ENCODE measurements at regions not wholly inside any gene's neighbourhood (a gene's known extent, or its start where the extent isn't known, plus 50 kb on each side); places are given as distances from the start of the nearest gene placed in this dataset.

- Mint-ChIP-seq H3K27ac (ENCODE audit: unreplicated experiment) (no peak overlapping the region), H3K36me3 (ENCODE audit: unreplicated experiment) (no peaks in the 10 kb centered on the region), H3K27me3 (ENCODE audit: unreplicated experiment) (no peaks in the 10 kb centered on the region), H3K4me1 (ENCODE audit: unreplicated experiment) (no peaks in the 10 kb centered on the region), H3K9me3 (ENCODE audit: unreplicated experiment) (peaks cover 38% of the 10 kb centered on the region), H3K4me3 (ENCODE audit: unreplicated experiment) (no peak overlapping the region)
- no peak for TF ChIP-seq CTCF (IDR thresholded peaks at IDR 0.05)
- no peak for DNase-seq (ENCODE audit: extremely low spot score, unreplicated experiment)
These were observed 1319.8 kb downstream of the TMEM121 start for GRCh38 chr14:106846218-106846617.

- H3K36me3 Mint-ChIP-seq (ENCODE audit: unreplicated experiment): no peaks in the 10 kb centered on the region
- no peak for DNase-seq (ENCODE audit: extremely low spot score, unreplicated experiment)
- no peaks in the 10 kb centered on the region for H3K4me1 Mint-ChIP-seq (ENCODE audit: unreplicated experiment)
- H3K4me3 Mint-ChIP-seq (ENCODE audit: unreplicated experiment): no peak overlapping the region
- peaks cover 36% of the 10 kb centered on the region for H3K9me3 Mint-ChIP-seq (ENCODE audit: unreplicated experiment)
- H3K27ac Mint-ChIP-seq (ENCODE audit: unreplicated experiment): no peak overlapping the region
- H3K27me3 Mint-ChIP-seq (ENCODE audit: unreplicated experiment): no peaks in the 10 kb centered on the region
- no peak for TF ChIP-seq CTCF (IDR thresholded peaks at IDR 0.05)
These were observed 1322.1 kb downstream of the TMEM121 start for GRCh38 chr14:106848330-106849121.

DNA sequence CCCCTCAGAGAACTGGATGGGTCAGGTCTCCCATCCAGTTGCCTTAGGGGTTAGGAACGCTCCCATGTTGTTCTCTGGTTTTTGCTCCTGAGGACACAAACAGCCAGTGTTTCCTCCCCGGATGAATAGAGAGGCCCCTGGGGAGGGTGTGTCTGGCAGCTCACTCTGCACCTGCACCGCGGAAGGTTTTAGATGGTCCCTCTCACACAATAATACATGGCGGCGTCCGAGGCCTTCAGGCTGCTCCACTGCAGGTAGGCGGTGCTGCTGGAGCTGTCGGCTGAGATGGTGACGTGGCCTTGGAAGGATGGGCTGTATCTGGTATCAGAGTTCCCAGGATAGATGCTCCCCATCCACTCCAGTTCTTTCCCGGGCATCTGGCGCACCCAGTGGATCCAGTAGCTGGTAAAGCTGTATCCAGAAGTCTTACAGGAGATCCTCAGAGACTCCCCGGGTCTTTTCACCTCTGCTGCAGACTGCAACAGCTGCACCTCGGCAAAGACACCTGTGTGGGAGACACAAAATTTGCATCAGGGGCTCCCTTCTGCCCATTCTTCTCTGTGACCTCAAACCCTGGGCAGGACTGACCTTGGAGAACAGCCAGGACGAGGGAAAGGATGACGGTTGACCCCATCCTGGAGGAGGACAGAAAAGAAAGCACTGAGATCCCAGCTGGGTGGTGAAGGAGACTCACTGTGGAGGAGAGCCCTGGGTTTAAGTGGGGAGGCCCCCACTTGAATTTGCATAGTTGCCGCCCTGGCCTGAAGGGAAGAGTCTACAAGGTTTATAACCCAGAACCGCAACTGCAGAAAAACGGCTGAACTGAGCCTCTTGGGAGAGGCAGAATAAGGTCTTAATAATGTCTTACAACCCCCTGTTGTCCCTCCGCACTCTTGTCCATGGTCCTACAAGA is 1324.8 kb downstream of the TMEM121 start:
- peak; percentile 75 for DNase-seq (ENCODE audit: extremely low spot score, unreplicated experiment)
- Mint-ChIP-seq H3K27me3 (ENCODE audit: unreplicated experiment) (no peaks in the 10 kb centered on the region), H3K27ac (ENCODE audit: unreplicated experiment) (no peak overlapping the region), H3K4me3 (ENCODE audit: unreplicated experiment) (no peak overlapping the region), H3K4me1 (ENCODE audit: unreplicated experiment) (no peaks in the 10 kb centered on the region), H3K36me3 (ENCODE audit: unreplicated experiment) (no peaks in the 10 kb centered on the region), H3K9me3 (ENCODE audit: unreplicated experiment) (peaks cover 38% of the 10 kb centered on the region)
- TF ChIP-seq CTCF (IDR thresholded peaks at IDR 0.05): no peak

DNA sequence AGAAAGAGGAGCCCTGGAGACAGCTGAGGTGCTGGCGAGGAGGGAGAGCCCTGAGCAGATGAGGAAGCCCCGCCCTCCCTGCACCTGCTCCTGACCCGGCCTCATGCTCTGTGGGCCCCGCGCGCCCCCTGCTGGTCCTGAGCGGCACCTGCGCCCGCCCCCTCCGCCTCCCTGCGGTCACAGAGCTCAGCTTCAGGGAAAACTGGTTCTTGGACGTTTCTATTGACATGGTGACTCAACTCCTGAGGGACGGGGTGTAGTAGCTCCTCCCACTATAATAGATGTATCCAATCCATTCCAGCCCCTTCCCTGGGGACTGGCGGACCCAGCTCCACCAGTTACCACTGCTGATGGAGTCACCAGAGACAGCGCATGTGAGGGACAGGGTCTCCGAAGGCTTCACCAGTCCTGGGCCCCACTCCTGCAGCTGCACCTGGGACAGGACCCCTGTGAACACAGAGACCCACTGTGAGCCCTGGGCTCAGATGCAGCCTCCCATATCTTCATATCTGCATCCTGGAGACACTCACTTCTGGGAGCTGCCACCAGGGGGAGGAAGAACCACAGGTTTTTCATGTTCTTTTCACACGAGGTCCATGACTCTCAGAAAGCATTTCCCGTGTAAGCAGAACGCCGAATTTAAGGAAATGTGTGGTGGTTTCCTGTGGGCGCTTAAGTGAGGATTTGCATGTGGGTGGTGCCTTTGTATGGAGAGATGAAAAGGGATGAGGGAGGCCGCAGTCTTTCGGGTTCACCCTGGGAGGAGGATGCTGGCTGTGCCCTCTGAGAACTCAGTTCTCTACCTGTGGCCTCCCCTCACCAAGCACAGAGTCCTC is 1346.4 kb downstream of the TMEM121 start:
- no peaks in the 10 kb centered on the region for H3K27me3 Mint-ChIP-seq (ENCODE audit: unreplicated experiment)
- H3K4me1 Mint-ChIP-seq (ENCODE audit: unreplicated experiment): no peaks in the 10 kb centered on the region
- H3K27ac Mint-ChIP-seq (ENCODE audit: unreplicated experiment): no peak overlapping the region
- no peak overlapping the region for H3K4me3 Mint-ChIP-seq (ENCODE audit: unreplicated experiment)
- peak; percentile 75 for DNase-seq (ENCODE audit: extremely low spot score, unreplicated experiment)
- no peaks in the 10 kb centered on the region for H3K36me3 Mint-ChIP-seq (ENCODE audit: unreplicated experiment)
- H3K9me3 Mint-ChIP-seq (ENCODE audit: unreplicated experiment): peaks cover 26% of the 10 kb centered on the region
- no peak for TF ChIP-seq CTCF (IDR thresholded peaks at IDR 0.05)

Data from osteocyte (in vitro differentiated cells).